SU-DHL-6 (cell line): ENCODE measurements at regions not wholly inside any gene's neighbourhood (a gene's known extent, or its start where the extent isn't known, plus 50 kb on each side); places are given as distances from the start of the nearest gene placed in this dataset.

Experiments
- CTCF ChIP-seq: fragments of 200-600 bp; sonication (generic); IDR thresholded peaks from one replicate; pipeline ENCODE4 v1.5.1; 2017; ENCODE audit warnings: antibody characterized with exemption, mild to moderate bottlenecking, low read length, moderate library complexity; ENCODE audit not compliant: insufficient read depth, poor library complexity, severe bottlenecking
- EZH2phosphoT487 ChIP-seq: fragments of 200-600 bp; sonication (generic), shearing (Covaris generic); conservative IDR thresholded peaks from 2 replicates; pipeline ENCODE4 v1.6.1; 2018; ENCODE audit warnings: mild to moderate bottlenecking, antibody characterized with exemption, low read length, moderate library complexity, mixed read lengths

- no peak for TF ChIP-seq CTCF
- no peak for TF ChIP-seq EZH2phosphoT487
These were observed 257.8 kb downstream of the PLK2 start for GRCh38 chr5:58201922-58202648.
